Lower leg skin (tissue), 3 donors: ENCODE measurements at regions not wholly inside any gene's neighbourhood (a gene's known extent, or its start where the extent isn't known, plus 50 kb on each side); places are given as distances from the start of the nearest gene placed in this dataset.

ENCODE experiments used
- POLR2A ChIP-seq, 2 donors: fragments of 450-650 bp; IDR thresholded peaks; one replicate each; pipeline ENCODE4 v1.6.1; 2016 to 2017; ENCODE audit warnings: antibody characterized with exemption in 2 of 2, mild to moderate bottlenecking in 1 of 2, moderate library complexity in 1 of 2
- TF ChIP-seq, protein P1 (sequence below), 3 donors: fragments of 450-650 bp; IDR thresholded peaks; one replicate each; pipeline ENCODE4 v1.5.1; 2016; ENCODE audit warnings: antibody characterized with exemption in 3 of 3, mild to moderate bottlenecking in 3 of 3, moderate library complexity in 2 of 3

- TF ChIP-seq, protein P1, sequence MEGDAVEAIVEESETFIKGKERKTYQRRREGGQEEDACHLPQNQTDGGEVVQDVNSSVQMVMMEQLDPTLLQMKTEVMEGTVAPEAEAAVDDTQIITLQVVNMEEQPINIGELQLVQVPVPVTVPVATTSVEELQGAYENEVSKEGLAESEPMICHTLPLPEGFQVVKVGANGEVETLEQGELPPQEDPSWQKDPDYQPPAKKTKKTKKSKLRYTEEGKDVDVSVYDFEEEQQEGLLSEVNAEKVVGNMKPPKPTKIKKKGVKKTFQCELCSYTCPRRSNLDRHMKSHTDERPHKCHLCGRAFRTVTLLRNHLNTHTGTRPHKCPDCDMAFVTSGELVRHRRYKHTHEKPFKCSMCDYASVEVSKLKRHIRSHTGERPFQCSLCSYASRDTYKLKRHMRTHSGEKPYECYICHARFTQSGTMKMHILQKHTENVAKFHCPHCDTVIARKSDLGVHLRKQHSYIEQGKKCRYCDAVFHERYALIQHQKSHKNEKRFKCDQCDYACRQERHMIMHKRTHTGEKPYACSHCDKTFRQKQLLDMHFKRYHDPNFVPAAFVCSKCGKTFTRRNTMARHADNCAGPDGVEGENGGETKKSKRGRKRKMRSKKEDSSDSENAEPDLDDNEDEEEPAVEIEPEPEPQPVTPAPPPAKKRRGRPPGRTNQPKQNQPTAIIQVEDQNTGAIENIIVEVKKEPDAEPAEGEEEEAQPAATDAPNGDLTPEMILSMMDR (IDR thresholded peaks at IDR 0.05) = no peak
- TF ChIP-seq POLR2A (IDR thresholded peaks at IDR 0.05) = no peak
Observed at GRCh38 chr6:144449218-144449617, 164.1 kb downstream of the UTRN start.
